T47D (cell line): ENCODE measurements at regions not wholly inside any gene's neighbourhood (a gene's known extent, or its start where the extent isn't known, plus 50 kb on each side); places are given as distances from the start of the nearest gene placed in this dataset.
"Not testable (repeated sequence)": the region's sequence is repeated elsewhere in the genome, so short reads cannot be mapped to it uniquely, and the experiment has no call there.

Experiments
- DNase-seq, 2 experiments: peaks; one replicate each; pipeline versions ENCODE4 v3.0.0 to v3.0.0-alpha.2; 2011 to 2012; ENCODE audit warnings: low read depth in 1 of 2, low spot score in 1 of 2
- JUND ChIP-seq: IDR thresholded peaks from 2 replicates; pipeline ENCODE4 v1.6.1; 2012; ENCODE audit warnings: low read depth
- in situ Hi-C: cut with HindIII; loops from 2 replicates; pipeline ENCODE4 v1.10.0; 2016; ENCODE audit warnings: low sequenced_read_pairs, low pct_unique_long_range_greater_than_20kb

- no peak for DNase-seq
- in situ Hi-C loops = no loop called here
- no peak for TF ChIP-seq JUND
Measured at GRCh38 chr6:163698086-163698485, 283.6 kb downstream of the QKI start.

GRCh38 chr6:163696311-163696710 lies 281.8 kb downstream of the QKI start:
- in situ Hi-C loops, DNase-seq: not testable (repeated sequence)

- no peak for TF ChIP-seq JUND
- in situ Hi-C loops = no loop called here
- no peak for DNase-seq
Measured at GRCh38 chr6:163695414-163695864, 280.9 kb downstream of the QKI start.

GRCh38 chr6:163694988-163695398 lies 280.5 kb downstream of the QKI start:
- no peak for DNase-seq
- no peak for TF ChIP-seq JUND
- in situ Hi-C loops = no loop called here

- DNase-seq = no peak
- TF ChIP-seq JUND = no peak
- in situ Hi-C loops = no loop called here
Measured at GRCh38 chr6:163694072-163694471, 279.6 kb downstream of the QKI start.

GRCh38 chr6:163691049-163691448 lies 276.5 kb downstream of the QKI start:
- no peak for DNase-seq
- no peak for TF ChIP-seq JUND
- in situ Hi-C loops = no loop called here

- TF ChIP-seq JUND = no peak
- in situ Hi-C loops = no loop called here
- no peak for DNase-seq
Measured at GRCh38 chr6:163688739-163689362, 274.3 kb downstream of the QKI start.

GRCh38 chr6:163687075-163687474 lies 272.6 kb downstream of the QKI start:
- in situ Hi-C loops = no loop called here
- TF ChIP-seq JUND = no peak
- DNase-seq = no peak

GRCh38 chr6:163686301-163686700 lies 271.8 kb downstream of the QKI start:
- no peak for DNase-seq
- in situ Hi-C loops = no loop called here
- no peak for TF ChIP-seq JUND

- no peak for TF ChIP-seq JUND
- in situ Hi-C loops = no loop called here
Measured at GRCh38 chr6:163683105-163683622, 268.6 kb downstream of the QKI start.

GRCh38 chr6:163679753-163680152 lies 265.2 kb downstream of the QKI start:
- DNase-seq = no peak
- in situ Hi-C loops = no loop called here
- TF ChIP-seq JUND = no peak

More at GRCh38 chr6:163683105-163683622, 268.6 kb downstream of the QKI start:
- no peak for DNase-seq

GRCh38 chr6:163679012-163679660 lies 264.6 kb downstream of the QKI start:
- no peak for DNase-seq
- no peak for TF ChIP-seq JUND
- in situ Hi-C loops = no loop called here

- no peak for TF ChIP-seq JUND
- DNase-seq = no peak
- in situ Hi-C loops = no loop called here
Measured at GRCh38 chr6:163675611-163676010, 261.1 kb downstream of the QKI start.
